Adrenal gland (tissue), 5 donors: ENCODE measurements at regions not wholly inside any gene's neighbourhood (a gene's known extent, or its start where the extent isn't known, plus 50 kb on each side); places are given as distances from the start of the nearest gene placed in this dataset.

Source experiments
- POLR2A ChIP-seq, 2 donors: fragments of 450-650 bp; IDR thresholded peaks; one replicate each; pipeline ENCODE4 v1.6.1; 2017; ENCODE audit warnings: antibody characterized with exemption in 2 of 2, mild to moderate bottlenecking in 2 of 2, moderate library complexity in 1 of 2
- TF ChIP-seq, protein P1 (sequence below), 6 experiments: fragments of 450-650 bp in 4 of 6; fragments of 200-600 bp in 2 of 6; sonication (generic) in 1 of 6; IDR thresholded peaks; 1 replicate in 5 of 6; 2 replicates in 1 of 6; pipeline versions ENCODE4 v1.5.1 to v1.8.0; 2016 to 2021; ENCODE audit warnings: antibody characterized with exemption in 6 of 6, mild to moderate bottlenecking in 2 of 6, moderate library complexity in 1 of 6
- donor health status: DM: no; HTN: no; CAD: no.

DNA sequence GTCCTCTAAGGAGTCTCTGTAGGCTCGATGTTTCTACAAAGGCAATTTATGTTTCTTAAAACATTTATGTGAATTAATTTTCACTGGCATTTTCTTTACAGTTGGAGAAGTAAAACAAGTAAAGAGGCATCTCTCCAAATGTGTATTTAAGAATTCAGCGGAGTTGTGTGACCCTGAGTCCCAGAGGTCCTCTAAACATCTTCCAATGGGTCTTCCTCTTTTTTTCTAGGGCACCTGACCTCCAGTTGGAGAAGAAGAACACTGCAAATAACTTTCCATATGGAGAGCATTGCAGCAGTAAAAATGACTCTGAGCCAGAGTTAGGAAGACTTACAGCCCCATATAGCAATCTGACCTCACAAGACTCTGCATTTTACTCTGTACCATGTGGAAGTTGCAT, 480.5 kb upstream of the RAG2 start:
- TF ChIP-seq, protein P1, sequence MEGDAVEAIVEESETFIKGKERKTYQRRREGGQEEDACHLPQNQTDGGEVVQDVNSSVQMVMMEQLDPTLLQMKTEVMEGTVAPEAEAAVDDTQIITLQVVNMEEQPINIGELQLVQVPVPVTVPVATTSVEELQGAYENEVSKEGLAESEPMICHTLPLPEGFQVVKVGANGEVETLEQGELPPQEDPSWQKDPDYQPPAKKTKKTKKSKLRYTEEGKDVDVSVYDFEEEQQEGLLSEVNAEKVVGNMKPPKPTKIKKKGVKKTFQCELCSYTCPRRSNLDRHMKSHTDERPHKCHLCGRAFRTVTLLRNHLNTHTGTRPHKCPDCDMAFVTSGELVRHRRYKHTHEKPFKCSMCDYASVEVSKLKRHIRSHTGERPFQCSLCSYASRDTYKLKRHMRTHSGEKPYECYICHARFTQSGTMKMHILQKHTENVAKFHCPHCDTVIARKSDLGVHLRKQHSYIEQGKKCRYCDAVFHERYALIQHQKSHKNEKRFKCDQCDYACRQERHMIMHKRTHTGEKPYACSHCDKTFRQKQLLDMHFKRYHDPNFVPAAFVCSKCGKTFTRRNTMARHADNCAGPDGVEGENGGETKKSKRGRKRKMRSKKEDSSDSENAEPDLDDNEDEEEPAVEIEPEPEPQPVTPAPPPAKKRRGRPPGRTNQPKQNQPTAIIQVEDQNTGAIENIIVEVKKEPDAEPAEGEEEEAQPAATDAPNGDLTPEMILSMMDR (IDR thresholded peaks at IDR 0.05) = no peak
- no peak for TF ChIP-seq POLR2A (IDR thresholded peaks at IDR 0.05)
